Endodermal cell (in vitro differentiated cells): ENCODE measurements at regions not wholly inside any gene's neighbourhood (a gene's known extent, or its start where the extent isn't known, plus 50 kb on each side); places are given as distances from the start of the nearest gene placed in this dataset.

Experiments
- DNase-seq: peaks from one replicate; pipeline ENCODE4 v3.0.0-alpha.2; 2017
- H3K27ac ChIP-seq: 2 replicates; pipeline ENCODE4 v1.5.1; 2013; ENCODE audit warnings: mild to moderate bottlenecking, low read depth, low read length, moderate library complexity
- H3K27me3 ChIP-seq: 2 replicates; pipeline ENCODE4 v1.6.1; 2013; ENCODE audit warnings: mild to moderate bottlenecking, low read length, moderate library complexity; ENCODE audit not compliant: insufficient read depth, control insufficient read depth, poor library complexity, severe bottlenecking
- H3K36me3 ChIP-seq: 2 replicates; pipeline ENCODE4 v1.7.0; 2013; ENCODE audit warnings: mild to moderate bottlenecking, low read length, moderate library complexity; ENCODE audit not compliant: control insufficient read depth, insufficient read depth
- H3K4me1 ChIP-seq: one replicate; pipeline ENCODE4 v1.7.0; 2013; ENCODE audit warnings: low read length; ENCODE audit not compliant: control insufficient read depth, insufficient read depth
- H3K4me3 ChIP-seq: 2 replicates; pipeline ENCODE4 v1.5.1; 2013; ENCODE audit warnings: mild to moderate bottlenecking, low read length, moderate library complexity
- H3K9ac ChIP-seq: 2 replicates; pipeline ENCODE4 v1.6.1; 2013; ENCODE audit warnings: mild to moderate bottlenecking, low read length, moderate library complexity; ENCODE audit not compliant: poor library complexity, severe bottlenecking; ENCODE audit errors: extremely low read depth
- H3K9me3 ChIP-seq: 2 replicates; pipeline ENCODE4 v1.6.1; 2013; ENCODE audit warnings: mild to moderate bottlenecking, low read length, moderate library complexity; ENCODE audit not compliant: control insufficient read depth
- H3K27ac Mint-ChIP-seq: 2 replicates; pipeline ENCODE4 v1.8.0; 2020; ENCODE audit warnings: mixed read lengths
- H3K27me3 Mint-ChIP-seq: 2 replicates; pipeline ENCODE4 v1.8.0; 2021; ENCODE audit warnings: mild to moderate bottlenecking, mixed read lengths; ENCODE audit not compliant: insufficient read depth
- H3K36me3 Mint-ChIP-seq: 2 replicates; pipeline ENCODE4 v1.8.0; 2020; ENCODE audit warnings: low read depth, mixed read lengths
- H3K4me1 Mint-ChIP-seq: 2 replicates; pipeline ENCODE4 v1.8.0; 2020; ENCODE audit warnings: mixed read lengths
- H3K4me3 Mint-ChIP-seq: 2 replicates; pipeline ENCODE4 v1.8.0; 2020; ENCODE audit warnings: mild to moderate bottlenecking, moderate library complexity, mixed read lengths
- H3K9me3 Mint-ChIP-seq: 2 replicates; pipeline ENCODE4 v1.8.0; 2020; ENCODE audit warnings: mild to moderate bottlenecking, mixed read lengths
- CTCF ChIP-seq: fragments of 200-600 bp; sonication (generic); conservative IDR thresholded peaks from 2 replicates; pipeline ENCODE4 v1.5.0; 2021; ENCODE audit warnings: antibody characterized with exemption, mild to moderate bottlenecking
- WGBS, 2 experiments: methylation state at CpG; one replicate each; pipeline versions ENCODE4 v1.1.5 to v1.1.7; 2013; ENCODE audit warnings: missing lambda C conversion rate in 2 of 2, mixed read lengths in 1 of 2; ENCODE audit not compliant: insufficient coverage in 1 of 2, insufficient read length in 1 of 2; 5-methylcytosine and 5-hydroxymethylcytosine counted together

GRCh38 chr3:87834327-87834726 is 224.5 kb downstream of the CGGBP1 start:
- H3K4me1 Mint-ChIP-seq: no peaks in the 10 kb centered on the region
- H3K27me3 ChIP-seq: no peaks in the 10 kb centered on the region
- no peak overlapping the region for H3K4me3 Mint-ChIP-seq
- H3K9ac ChIP-seq: no peak overlapping the region
- no peaks in the 10 kb centered on the region for H3K9me3 ChIP-seq
- H3K4me1 ChIP-seq: no peaks in the 10 kb centered on the region
- 97% methylated on average over 2 of the region's 2 CpGs; no CpG with 5 or more reads in 1 of the 2 experiments for WGBS, 2 experiments
- H3K27me3 Mint-ChIP-seq: no peaks in the 10 kb centered on the region
- no peak overlapping the region for H3K27ac ChIP-seq
- no peaks in the 10 kb centered on the region for H3K36me3 ChIP-seq
- no peaks in the 10 kb centered on the region for H3K9me3 Mint-ChIP-seq
- H3K36me3 Mint-ChIP-seq: no peaks in the 10 kb centered on the region
- no peak overlapping the region for H3K4me3 ChIP-seq
- DNase-seq: no peak
- no peak for TF ChIP-seq CTCF
- H3K27ac Mint-ChIP-seq: no peak overlapping the region

- H3K36me3 ChIP-seq: no peaks in the 10 kb centered on the region
- no peaks in the 10 kb centered on the region for H3K9me3 ChIP-seq
- no peaks in the 10 kb centered on the region for H3K27me3 Mint-ChIP-seq
- H3K27ac Mint-ChIP-seq: no peak overlapping the region
- no peak overlapping the region for H3K4me3 Mint-ChIP-seq
- H3K36me3 Mint-ChIP-seq: no peaks in the 10 kb centered on the region
- H3K4me3 ChIP-seq: no peak overlapping the region
- H3K9me3 Mint-ChIP-seq: no peaks in the 10 kb centered on the region
- no peaks in the 10 kb centered on the region for H3K27me3 ChIP-seq
- no peak for DNase-seq
- no peak overlapping the region for H3K27ac ChIP-seq
- H3K9ac ChIP-seq: no peak overlapping the region
- no peak for TF ChIP-seq CTCF
- H3K4me1 ChIP-seq: no peaks in the 10 kb centered on the region
- H3K4me1 Mint-ChIP-seq: no peaks in the 10 kb centered on the region
Measured at GRCh38 chr3:87833039-87833377, 225.8 kb downstream of the CGGBP1 start.

GRCh38 chr3:87828046-87828445 is 230.8 kb downstream of the CGGBP1 start:
- H3K4me3 ChIP-seq: no peak overlapping the region
- H3K9me3 Mint-ChIP-seq: no peaks in the 10 kb centered on the region
- H3K9ac ChIP-seq: no peak overlapping the region
- no peaks in the 10 kb centered on the region for H3K27me3 ChIP-seq
- no peaks in the 10 kb centered on the region for H3K4me1 Mint-ChIP-seq
- no peak overlapping the region for H3K4me3 Mint-ChIP-seq
- no peaks in the 10 kb centered on the region for H3K36me3 Mint-ChIP-seq
- H3K27ac ChIP-seq: no peak overlapping the region
- no peaks in the 10 kb centered on the region for H3K36me3 ChIP-seq
- no peaks in the 10 kb centered on the region for H3K9me3 ChIP-seq
- H3K27me3 Mint-ChIP-seq: no peaks in the 10 kb centered on the region
- DNase-seq: no peak
- no peaks in the 10 kb centered on the region for H3K4me1 ChIP-seq
- WGBS, 2 experiments: 84% methylated on average over 3 of the region's 3 CpGs; no CpG with 5 or more reads in 1 of the 2 experiments
- no peak for TF ChIP-seq CTCF
- no peak overlapping the region for H3K27ac Mint-ChIP-seq
